GM12892 (cell line): ENCODE measurements at regions not wholly inside any gene's neighbourhood (a gene's known extent, or its start where the extent isn't known, plus 50 kb on each side); places are given as distances from the start of the nearest gene placed in this dataset.

Source experiments
- DNase-seq: peaks from one replicate; pipeline ENCODE4 v3.0.0; 2011; ENCODE audit not compliant: insufficient read length
- FAIRE-seq: peaks from 2 replicates; lab custom pipeline; 2011; peaks lifted over from hg19 to GRCh38; lab: Jason Lieb, UNC
- POLR2A ChIP-seq: IDR thresholded peaks from 2 replicates; pipeline ENCODE4 v1.6.1; 2011; ENCODE audit warnings: low read depth, low read length, control low read depth
- POLR2AphosphoS5 ChIP-seq: IDR thresholded peaks from 2 replicates; pipeline ENCODE4 v1.6.1; 2011; ENCODE audit warnings: low read depth, low read length, control low read depth
- TAF1 ChIP-seq: IDR thresholded peaks from 2 replicates; pipeline ENCODE4 v1.6.1; 2011; ENCODE audit warnings: low read depth, mild to moderate bottlenecking, control low read depth, low read length, borderline replicate concordance

DNA sequence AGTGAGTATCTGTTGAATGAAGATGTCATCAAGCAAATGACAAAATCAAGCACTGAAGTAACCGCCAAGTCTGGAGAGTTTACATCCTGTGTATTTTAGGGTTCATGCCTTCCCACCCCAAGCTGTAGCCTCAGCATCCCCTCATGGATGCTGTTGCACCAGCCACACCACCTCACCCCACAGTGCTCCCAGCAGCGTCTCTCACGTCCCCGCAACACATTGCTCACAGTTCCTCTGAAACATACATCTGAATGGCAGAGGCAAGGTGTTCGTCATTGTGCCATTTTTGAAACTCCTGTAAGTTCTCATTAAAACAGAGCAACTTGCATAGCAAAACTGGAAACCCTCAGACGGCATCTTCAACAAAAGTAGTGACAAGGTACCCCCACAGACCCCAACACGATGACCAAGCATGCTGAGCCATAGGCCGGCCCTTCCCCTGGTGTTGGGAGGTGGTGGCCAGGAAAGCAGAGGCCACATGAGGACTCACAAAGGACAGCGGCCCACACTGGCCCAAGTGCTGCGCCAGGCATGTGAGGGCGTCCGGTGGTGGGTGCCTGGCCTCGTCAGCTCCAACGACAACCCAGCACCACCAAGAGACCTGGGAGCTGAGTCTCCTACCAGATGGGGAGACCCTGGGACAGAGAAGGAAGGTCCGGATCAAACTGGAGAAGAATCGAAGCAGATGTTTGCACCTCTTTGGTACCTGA is 456.5 kb downstream of the EIPR1 start:
- TF ChIP-seq POLR2AphosphoS5 (no peak), POLR2A (no peak), TAF1 (no peak)
- FAIRE-seq (no peak), DNase-seq (no peak)

GRCh38 chr2:2919574-2920365 is 457.8 kb downstream of the EIPR1 start:
- TF ChIP-seq POLR2AphosphoS5 = no peak
- no peak for TF ChIP-seq TAF1
- DNase-seq (no peak), FAIRE-seq (no peak)

DNA sequence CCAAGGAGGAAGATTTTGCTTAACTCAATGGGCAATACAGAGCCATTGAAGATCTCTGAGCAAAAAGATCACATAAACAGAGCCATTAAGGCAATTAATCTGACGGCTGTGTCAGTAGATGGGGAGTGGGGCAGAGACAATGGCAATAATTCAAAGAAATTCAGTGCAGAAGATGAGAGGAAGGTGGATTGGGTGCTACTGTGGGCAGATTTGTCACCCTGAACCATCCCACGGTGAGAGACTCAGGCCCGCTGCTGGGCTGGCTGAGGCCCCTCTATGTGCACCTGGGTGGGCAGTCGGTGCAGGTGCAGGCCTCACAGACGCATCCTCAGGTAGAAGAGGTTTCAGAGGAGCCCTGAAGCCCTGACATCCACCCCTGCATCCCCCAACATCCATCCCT is 458.6 kb downstream of the EIPR1 start:
- TF ChIP-seq POLR2A (no peak), POLR2AphosphoS5 (no peak), TAF1 (no peak)
- DNase-seq (no peak), FAIRE-seq (no peak)

GRCh38 chr2:2916621-2917020 is 461.0 kb downstream of the EIPR1 start:
- no peak for FAIRE-seq
- no peak for DNase-seq

GRCh38 chr2:2914252-2914651 is 463.4 kb downstream of the EIPR1 start:
- DNase-seq (no peak), FAIRE-seq (no peak)
- TF ChIP-seq POLR2AphosphoS5 = no peak
- no peak for TF ChIP-seq TAF1
- no peak for TF ChIP-seq POLR2A

More at GRCh38 chr2:2916621-2917020, 461.0 kb downstream of the EIPR1 start:
- TF ChIP-seq TAF1 (no peak), POLR2AphosphoS5 (no peak), POLR2A (no peak)

GRCh38 chr2:2913601-2914120 is 464.0 kb downstream of the EIPR1 start:
- no peak for DNase-seq
- no peak for FAIRE-seq
- TF ChIP-seq POLR2AphosphoS5 = no peak
- no peak for TF ChIP-seq POLR2A
- no peak for TF ChIP-seq TAF1

GRCh38 chr2:2912731-2913130 is 464.9 kb downstream of the EIPR1 start:
- FAIRE-seq (no peak), DNase-seq (no peak)
- TF ChIP-seq TAF1 (no peak), POLR2A (no peak), POLR2AphosphoS5 (no peak)

DNA sequence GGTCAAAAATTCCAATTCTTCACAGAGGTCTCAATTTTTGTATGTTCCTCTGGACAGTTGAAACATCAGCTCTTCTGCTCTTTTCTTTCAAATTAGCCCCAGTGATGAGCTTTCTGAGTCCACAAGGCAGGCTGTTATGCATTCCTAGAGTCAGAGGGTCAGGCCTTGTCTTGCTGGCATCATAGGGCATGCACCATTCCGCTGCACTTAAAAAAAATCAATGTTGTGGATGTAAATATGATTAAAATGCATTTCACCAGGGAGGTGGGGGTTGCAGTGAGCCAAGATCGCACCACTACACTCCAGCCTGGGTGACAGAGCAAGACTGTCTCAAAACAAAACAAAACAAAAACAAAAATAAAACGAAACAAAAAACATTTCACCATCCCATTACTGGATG is 465.3 kb downstream of the EIPR1 start:
- no peak for DNase-seq
- no peak for FAIRE-seq
- TF ChIP-seq POLR2AphosphoS5 = no peak
- TF ChIP-seq POLR2A = no peak
- no peak for TF ChIP-seq TAF1

DNA sequence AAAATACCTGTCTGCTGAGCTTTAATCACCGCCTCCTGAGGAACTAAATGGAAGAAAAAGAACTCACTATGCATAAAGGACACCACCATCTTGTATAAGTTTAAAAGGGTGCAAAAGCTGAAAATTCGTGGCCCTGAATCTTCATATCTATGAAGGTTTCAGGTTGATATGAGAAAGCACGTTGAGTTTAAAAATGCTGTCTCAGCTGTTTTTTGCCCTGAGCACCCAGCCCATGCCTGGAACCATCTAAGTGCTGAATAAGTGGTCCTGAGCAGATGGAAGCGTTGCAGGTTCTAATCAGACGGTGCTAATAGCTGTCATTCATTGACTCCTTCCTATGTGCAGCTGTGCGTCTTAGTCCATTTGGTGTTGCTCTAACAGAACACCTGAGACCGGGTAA is 467.4 kb downstream of the EIPR1 start:
- TF ChIP-seq TAF1 = no peak
- TF ChIP-seq POLR2A = no peak
- TF ChIP-seq POLR2AphosphoS5 = no peak
- no peak for DNase-seq
- FAIRE-seq = no peak

GRCh38 chr2:2909086-2910035 is 468.3 kb downstream of the EIPR1 start:
- DNase-seq = no peak
- FAIRE-seq = no peak
- no peak for TF ChIP-seq POLR2AphosphoS5
- TF ChIP-seq POLR2A = no peak
- no peak for TF ChIP-seq TAF1

DNA sequence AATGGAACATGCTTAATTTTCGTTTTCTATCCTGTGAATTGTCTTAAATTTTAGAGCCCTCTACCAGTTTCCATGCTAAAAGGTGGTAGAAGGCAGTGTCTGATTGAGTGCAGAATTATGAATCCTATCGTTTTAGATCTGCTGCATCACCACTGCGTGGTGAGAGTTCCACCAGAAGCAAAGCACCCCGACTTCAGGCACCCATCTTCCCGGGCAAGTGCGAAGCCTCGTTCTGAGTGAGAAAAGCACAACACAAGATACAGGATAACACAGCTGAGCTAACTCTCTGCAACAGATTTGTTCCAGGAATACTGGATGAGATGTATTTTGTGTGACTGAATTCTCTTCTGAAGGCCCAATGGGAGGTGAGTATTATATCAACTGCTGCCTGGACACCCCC is 471.5 kb downstream of the EIPR1 start:
- no peak for FAIRE-seq
- TF ChIP-seq TAF1 (no peak), POLR2A (no peak), POLR2AphosphoS5 (no peak)
- DNase-seq = no peak
